Endothelial cell of umbilical vein (primary cell): ENCODE measurements at regions not wholly inside any gene's neighbourhood (a gene's known extent, or its start where the extent isn't known, plus 50 kb on each side); places are given as distances from the start of the nearest gene placed in this dataset.

Experiments
- EZH2 ChIP-seq: IDR thresholded peaks from 2 replicates; pipeline ENCODE4 v1.6.1; 2012; ENCODE audit warnings: borderline replicate concordance, low read depth, mild to moderate bottlenecking, moderate library complexity, low read length, inconsistent platforms; ENCODE audit not compliant: severe bottlenecking
- TF ChIP-seq, protein P1 (sequence below), 2 donors: IDR thresholded peaks; 1 replicate in 1 of 2; 2 replicates in 1 of 2; pipeline ENCODE4 v1.5.1; 2011; ENCODE audit warnings: low read length in 2 of 2, mild to moderate bottlenecking in 2 of 2, moderate library complexity in 2 of 2, control low read depth in 1 of 2, inconsistent platforms in 1 of 2, low read depth in 1 of 2; ENCODE audit not compliant: insufficient read depth in 1 of 2; ENCODE audit errors: extremely low read depth in 1 of 2

GRCh38 chr7:17598846-17599245 is 300.4 kb downstream of the AHR start:
- TF ChIP-seq EZH2, result no peak
- TF ChIP-seq, protein P1, sequence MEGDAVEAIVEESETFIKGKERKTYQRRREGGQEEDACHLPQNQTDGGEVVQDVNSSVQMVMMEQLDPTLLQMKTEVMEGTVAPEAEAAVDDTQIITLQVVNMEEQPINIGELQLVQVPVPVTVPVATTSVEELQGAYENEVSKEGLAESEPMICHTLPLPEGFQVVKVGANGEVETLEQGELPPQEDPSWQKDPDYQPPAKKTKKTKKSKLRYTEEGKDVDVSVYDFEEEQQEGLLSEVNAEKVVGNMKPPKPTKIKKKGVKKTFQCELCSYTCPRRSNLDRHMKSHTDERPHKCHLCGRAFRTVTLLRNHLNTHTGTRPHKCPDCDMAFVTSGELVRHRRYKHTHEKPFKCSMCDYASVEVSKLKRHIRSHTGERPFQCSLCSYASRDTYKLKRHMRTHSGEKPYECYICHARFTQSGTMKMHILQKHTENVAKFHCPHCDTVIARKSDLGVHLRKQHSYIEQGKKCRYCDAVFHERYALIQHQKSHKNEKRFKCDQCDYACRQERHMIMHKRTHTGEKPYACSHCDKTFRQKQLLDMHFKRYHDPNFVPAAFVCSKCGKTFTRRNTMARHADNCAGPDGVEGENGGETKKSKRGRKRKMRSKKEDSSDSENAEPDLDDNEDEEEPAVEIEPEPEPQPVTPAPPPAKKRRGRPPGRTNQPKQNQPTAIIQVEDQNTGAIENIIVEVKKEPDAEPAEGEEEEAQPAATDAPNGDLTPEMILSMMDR (IDR thresholded peaks at IDR 0.05; ENCODE audit: extremely low read depth in 1 of 2, insufficient read depth in 1 of 2, low read depth in 1 of 2, low read length in 2 of 2), result no peak
